HG03442 (cell line): ENCODE measurements at regions not wholly inside any gene's neighbourhood (a gene's known extent, or its start where the extent isn't known, plus 50 kb on each side); places are given as distances from the start of the nearest gene placed in this dataset.

Experiments
- ATAC-seq: cut with Tn5 transposase; IDR thresholded peaks from one replicate; pipeline ENCODE4 v1.9.1; 2021; ENCODE audit warnings: mild to moderate bottlenecking, moderate library complexity; ENCODE audit not compliant: unreplicated experiment

GRCh38 chr12:76611533-76611932, 52.0 kb upstream of the OSBPL8 start:
- ATAC-seq: no peak

GRCh38 chr12:76614364-76614763, 54.8 kb upstream of the OSBPL8 start:
- ATAC-seq: no peak

- ATAC-seq: no peak
Observed at GRCh38 chr12:76618031-76618430, 58.5 kb upstream of the OSBPL8 start.

GRCh38 chr12:76621582-76622024, 62.0 kb upstream of the OSBPL8 start:
- ATAC-seq: peak; percentile 78

GRCh38 chr12:76622351-76622750, 62.8 kb upstream of the OSBPL8 start:
- no peak for ATAC-seq

- no peak for ATAC-seq
Observed at GRCh38 chr12:76622915-76623314, 63.3 kb upstream of the OSBPL8 start.

- no peak for ATAC-seq
Observed at GRCh38 chr12:76623931-76624330, 64.4 kb upstream of the OSBPL8 start.

- ATAC-seq: no peak
Observed at GRCh38 chr12:76627346-76628135, 68.0 kb upstream of the OSBPL8 start.

GRCh38 chr12:76628745-76629144, 69.2 kb upstream of the OSBPL8 start:
- no peak for ATAC-seq

GRCh38 chr12:76631741-76632140, 72.2 kb upstream of the OSBPL8 start:
- no peak for ATAC-seq

- no peak for ATAC-seq
Observed at GRCh38 chr12:76633415-76633814, 73.8 kb upstream of the OSBPL8 start.

- ATAC-seq: no peak
Observed at GRCh38 chr12:76634133-76634532, 74.6 kb upstream of the OSBPL8 start.

- no peak for ATAC-seq
Observed at GRCh38 chr12:76636121-76636692, 76.6 kb upstream of the OSBPL8 start.

GRCh38 chr12:76637807-76638206, 78.2 kb upstream of the OSBPL8 start:
- no peak for ATAC-seq

GRCh38 chr12:76639646-76640045, 80.1 kb upstream of the OSBPL8 start:
- no peak for ATAC-seq

GRCh38 chr12:76641073-76641472, 81.5 kb upstream of the OSBPL8 start:
- no peak for ATAC-seq

- no peak for ATAC-seq
Observed at GRCh38 chr12:76641961-76642360, 82.4 kb upstream of the OSBPL8 start.

GRCh38 chr12:76643438-76643837, 83.9 kb upstream of the OSBPL8 start:
- ATAC-seq: no peak

- ATAC-seq: no peak
Observed at GRCh38 chr12:76644950-76645349, 85.4 kb upstream of the OSBPL8 start.

- ATAC-seq: no peak
Observed at GRCh38 chr12:76645934-76646333, 86.4 kb upstream of the OSBPL8 start.

- ATAC-seq: no peak
Observed at GRCh38 chr12:76646366-76646765, 86.8 kb upstream of the OSBPL8 start.

GRCh38 chr12:76649099-76649498, 89.5 kb upstream of the OSBPL8 start:
- no peak for ATAC-seq

GRCh38 chr12:76652402-76652801, 92.8 kb upstream of the OSBPL8 start:
- no peak for ATAC-seq
